Spleen (tissue), 11 donors: ENCODE measurements at regions not wholly inside any gene's neighbourhood (a gene's known extent, or its start where the extent isn't known, plus 50 kb on each side); places are given as distances from the start of the nearest gene placed in this dataset.

ENCODE experiments used
- DNase-seq: peaks from one replicate; pipeline ENCODE4 v3.0.0-alpha.2; 2020
- H3K27ac ChIP-seq, 8 donors: fragments of 200-600 bp; sonication (generic) in 7 of 8; 1 replicate in 4 of 8; 2 replicates in 4 of 8; pipeline versions ENCODE4 v1.5.0 to v1.8.0; 2016 to 2021; ENCODE audit warnings: inconsistent platforms in 4 of 8, mild to moderate bottlenecking in 4 of 8, moderate library complexity in 1 of 8
- H3K27me3 ChIP-seq, 7 donors: fragments of 200-600 bp; sonication (generic) in 6 of 7; replicated peaks in 1 of 7; 1 replicate in 4 of 7; 2 replicates in 3 of 7; pipeline versions ENCODE4 v1.5.0 to v1.8.0; 2016 to 2021; ENCODE audit warnings: inconsistent platforms in 3 of 7, mild to moderate bottlenecking in 1 of 7
- H3K36me3 ChIP-seq, 6 donors: fragments of 200-600 bp; sonication (generic) in 5 of 6; 1 replicate in 4 of 6; 2 replicates in 2 of 6; pipeline versions ENCODE4 v1.5.0 to v1.8.0; 2016 to 2021; ENCODE audit warnings: inconsistent platforms in 2 of 6
- H3K4me1 ChIP-seq, 6 donors: fragments of 200-600 bp; sonication (generic) in 5 of 6; 1 replicate in 3 of 6; 2 replicates in 3 of 6; pipeline versions ENCODE4 v1.5.0 to v1.8.0; 2016 to 2021; ENCODE audit warnings: inconsistent platforms in 3 of 6
- H3K4me3 ChIP-seq, 8 donors: fragments of 200-600 bp; sonication (generic) in 7 of 8; 1 replicate in 4 of 8; 2 replicates in 4 of 8; pipeline versions ENCODE4 v1.5.0 to v1.8.0; 2016 to 2021; ENCODE audit warnings: inconsistent platforms in 4 of 8, mild to moderate bottlenecking in 4 of 8, moderate library complexity in 2 of 8
- H3K9me3 ChIP-seq, 8 donors: fragments of 200-600 bp; sonication (generic) in 7 of 8; 1 replicate in 4 of 8; 2 replicates in 4 of 8; pipeline versions ENCODE4 v1.5.0 to v1.8.0; 2016 to 2021; ENCODE audit warnings: inconsistent platforms in 4 of 8
- POLR2A ChIP-seq, 3 donors: fragments of 450-650 bp; IDR thresholded peaks; one replicate each; pipeline ENCODE4 v1.5.1; 2017; ENCODE audit warnings: antibody characterized with exemption in 3 of 3, mild to moderate bottlenecking in 1 of 3
- POLR2AphosphoS5 ChIP-seq, 3 donors: sonication (generic); formaldehyde crosslinking; IDR thresholded peaks; one replicate each; pipeline ENCODE4 v1.5.1; 2017; ENCODE audit warnings: antibody characterized with exemption in 3 of 3
- WGBS, 5 donors: extraction: QIAGEN DNeasy Blood & Tissue Kit in 3 of 5; methylation state at CpG; one replicate each; pipeline versions ENCODE4 v1.1.5 to v1.1.7; 2013 to 2018; 5-methylcytosine and 5-hydroxymethylcytosine counted together
- intact Hi-C: fragments of 100-400 bp; cut with DNase I; formaldehyde crosslinking; loops from one replicate; pipeline ENCODE4 v1.15.0; 2023; ENCODE audit warnings: low total_unique reads
- TF ChIP-seq, protein P1 (sequence below), 11 experiments: fragments of 200-600 bp in 7 of 11; fragments of 450-650 bp in 4 of 11; sonication (generic) in 4 of 11; IDR thresholded peaks in 8 of 11; conservative IDR thresholded peaks in 3 of 11; 1 replicate in 7 of 11; 2 replicates in 4 of 11; pipeline versions ENCODE4 v1.4.0 to v1.8.0; 2016 to 2021; ENCODE audit warnings: antibody characterized with exemption in 11 of 11, inconsistent platforms in 4 of 11, mild to moderate bottlenecking in 1 of 11
- donor health status: healthy with polysubstance abuse.
- donor health status: DM: no; HTN: no; CAD: no; lungs with moderate emphysema.
- donor health status: DM: no; HTN: no; CAD: no.
- donor health status: Bipolar disorder and iron deficiency.
- donor health status: healthy.
- donor health status: DM: no; HTN: no; CAD: no.
- donor health status: DM: yes; HTN: yes; CAD: no.

DNA sequence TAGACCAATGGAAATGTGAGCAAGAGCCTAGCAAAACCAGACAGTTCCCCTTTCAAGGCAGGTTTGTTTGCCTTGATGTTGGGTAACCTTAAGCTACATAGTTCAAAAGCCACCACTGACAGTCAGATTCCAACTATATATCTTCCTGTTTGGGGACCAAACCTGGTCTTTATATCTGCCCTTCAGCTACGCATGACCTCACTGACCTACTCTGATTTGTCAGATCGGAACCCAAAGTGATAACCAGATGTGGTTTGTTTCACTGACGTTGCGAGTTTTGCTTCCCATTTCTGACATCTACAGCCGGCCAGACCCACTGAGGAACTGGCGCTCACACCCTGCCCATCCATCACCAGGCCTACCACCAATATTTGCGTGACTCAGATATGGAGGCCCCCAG lies 361.1 kb upstream of the CHRM3 start:
- Histone ChIP-seq H3K4me3 (no peak overlapping the region), H3K9me3 (no peaks in the 10 kb centered on the region), H3K36me3 (no peaks in the 10 kb centered on the region), H3K4me1 (no peaks in the 10 kb centered on the region), H3K27me3 (no peaks in the 10 kb centered on the region), H3K27ac (no peak overlapping the region)
- intact Hi-C loops: no loop called here
- TF ChIP-seq POLR2A (IDR thresholded peaks at IDR 0.05) (no peak), POLR2AphosphoS5 (IDR thresholded peaks at IDR 0.05) (no peak)
- TF ChIP-seq, protein P1, sequence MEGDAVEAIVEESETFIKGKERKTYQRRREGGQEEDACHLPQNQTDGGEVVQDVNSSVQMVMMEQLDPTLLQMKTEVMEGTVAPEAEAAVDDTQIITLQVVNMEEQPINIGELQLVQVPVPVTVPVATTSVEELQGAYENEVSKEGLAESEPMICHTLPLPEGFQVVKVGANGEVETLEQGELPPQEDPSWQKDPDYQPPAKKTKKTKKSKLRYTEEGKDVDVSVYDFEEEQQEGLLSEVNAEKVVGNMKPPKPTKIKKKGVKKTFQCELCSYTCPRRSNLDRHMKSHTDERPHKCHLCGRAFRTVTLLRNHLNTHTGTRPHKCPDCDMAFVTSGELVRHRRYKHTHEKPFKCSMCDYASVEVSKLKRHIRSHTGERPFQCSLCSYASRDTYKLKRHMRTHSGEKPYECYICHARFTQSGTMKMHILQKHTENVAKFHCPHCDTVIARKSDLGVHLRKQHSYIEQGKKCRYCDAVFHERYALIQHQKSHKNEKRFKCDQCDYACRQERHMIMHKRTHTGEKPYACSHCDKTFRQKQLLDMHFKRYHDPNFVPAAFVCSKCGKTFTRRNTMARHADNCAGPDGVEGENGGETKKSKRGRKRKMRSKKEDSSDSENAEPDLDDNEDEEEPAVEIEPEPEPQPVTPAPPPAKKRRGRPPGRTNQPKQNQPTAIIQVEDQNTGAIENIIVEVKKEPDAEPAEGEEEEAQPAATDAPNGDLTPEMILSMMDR (IDR thresholded peaks at IDR 0.05 in 8 of 11, conservative IDR thresholded peaks at IDR 0.05 in 3 of 11): no peak
- DNase-seq: no peak
- 65 to 81% (median 78%) methylated on average over 7 of the region's 7 CpGs for WGBS, 5 donors

DNA sequence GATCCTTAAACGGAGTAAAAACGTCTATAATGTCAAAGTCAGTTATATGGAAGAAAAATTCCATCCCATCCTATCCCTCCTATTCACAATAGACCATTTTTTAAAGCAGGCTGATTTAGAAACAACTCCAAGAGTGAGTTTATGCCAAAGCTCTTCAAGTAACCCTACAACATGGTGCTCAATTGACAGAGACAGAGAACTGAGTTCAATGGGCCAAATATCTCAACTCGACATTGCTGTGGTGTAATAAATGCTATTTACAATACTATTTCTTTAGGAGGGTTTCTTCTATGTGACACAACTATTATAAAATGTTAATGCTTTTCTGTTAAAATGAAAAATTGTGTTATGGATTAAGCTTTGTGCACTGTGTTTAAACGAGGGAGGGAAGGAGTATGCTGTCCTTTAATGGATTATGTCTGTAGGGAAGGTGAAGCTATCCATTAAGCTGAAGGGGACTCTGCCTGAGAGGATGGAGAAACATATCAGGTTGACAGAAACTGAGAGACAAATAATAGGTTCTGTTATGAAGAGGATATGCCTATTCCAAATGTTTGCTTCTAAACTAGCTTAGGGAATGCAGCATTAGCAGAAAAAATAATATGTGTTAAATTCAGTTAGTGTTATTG lies 362.5 kb upstream of the CHRM3 start:
- intact Hi-C loops: no loop called here
- no peaks in the 10 kb centered on the region for H3K27me3 ChIP-seq
- no peaks in the 10 kb centered on the region for H3K36me3 ChIP-seq
- DNase-seq: no peak
- TF ChIP-seq POLR2A (IDR thresholded peaks at IDR 0.05) (no peak), POLR2AphosphoS5 (IDR thresholded peaks at IDR 0.05) (no peak)
- TF ChIP-seq, protein P1 (IDR thresholded peaks at IDR 0.05 in 8 of 11, conservative IDR thresholded peaks at IDR 0.05 in 3 of 11): no peak
- no peak overlapping the region for H3K4me3 ChIP-seq
- H3K27ac ChIP-seq: no peak overlapping the region
- 31 to 52% (median 45%) methylated on average over 4 of the region's 4 CpGs for WGBS, 5 donors
- H3K9me3 ChIP-seq: no peaks in the 10 kb centered on the region
- H3K4me1 ChIP-seq: no peaks in the 10 kb centered on the region

DNA sequence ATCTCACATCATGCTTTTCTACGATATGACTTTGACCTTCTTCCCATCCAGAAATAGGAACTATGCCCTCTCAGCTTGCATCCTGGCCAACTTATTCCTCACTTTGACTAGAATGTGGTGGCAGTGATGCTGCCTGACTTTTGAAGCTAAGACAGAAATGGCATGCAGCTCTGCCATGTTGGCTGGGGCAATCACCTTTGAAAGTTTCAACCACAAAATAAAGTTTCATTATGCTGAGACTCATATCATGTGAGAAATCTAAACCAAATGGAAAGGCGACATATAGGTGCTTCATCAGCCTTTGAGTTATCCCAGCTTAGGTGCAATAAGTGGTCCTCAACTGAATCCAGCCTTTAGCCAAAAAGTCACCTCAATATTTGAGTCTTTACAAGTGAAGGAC lies 370.0 kb upstream of the CHRM3 start:
- Histone ChIP-seq H3K27me3 (no peaks in the 10 kb centered on the region), H3K9me3 (no peaks in the 10 kb centered on the region), H3K27ac (no peak overlapping the region), H3K4me3 (no peak overlapping the region), H3K4me1 (no peaks in the 10 kb centered on the region), H3K36me3 (no peaks in the 10 kb centered on the region)
- intact Hi-C loops: no loop called here
- DNase-seq: no peak
- WGBS, 5 donors: 80 to 91% (median 84%) methylated on average over 2 of the region's 2 CpGs
- no peak for TF ChIP-seq POLR2A (IDR thresholded peaks at IDR 0.05)
- no peak for TF ChIP-seq POLR2AphosphoS5 (IDR thresholded peaks at IDR 0.05)
- TF ChIP-seq, protein P1 (IDR thresholded peaks at IDR 0.05 in 8 of 11, conservative IDR thresholded peaks at IDR 0.05 in 3 of 11): no peak

DNA sequence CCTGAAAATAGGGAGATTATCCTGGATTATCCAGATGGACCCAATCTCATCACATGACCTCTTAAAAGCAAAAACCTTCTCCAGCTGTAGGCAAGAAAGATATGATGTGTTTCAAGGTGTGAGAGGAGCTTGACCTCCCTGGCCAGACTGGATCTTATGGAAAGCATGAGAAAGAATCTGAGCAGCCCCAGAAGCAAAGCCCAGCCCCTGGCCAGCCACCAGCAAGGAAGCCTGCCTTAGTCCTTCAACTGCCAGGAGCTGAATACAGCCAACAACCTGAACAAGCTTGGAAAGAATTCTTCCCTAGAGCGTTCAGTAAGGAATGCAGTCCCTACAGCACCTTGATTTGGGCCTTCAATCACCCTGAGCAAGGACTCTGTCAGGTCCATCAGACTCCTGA lies 375.0 kb upstream of the CHRM3 start:
- no peak for TF ChIP-seq POLR2A (IDR thresholded peaks at IDR 0.05)
- no peak for TF ChIP-seq POLR2AphosphoS5 (IDR thresholded peaks at IDR 0.05)
- TF ChIP-seq, protein P1 (IDR thresholded peaks at IDR 0.05 in 8 of 11, conservative IDR thresholded peaks at IDR 0.05 in 3 of 11): no peak
- Histone ChIP-seq H3K4me3 (no peak overlapping the region), H3K4me1 (no peaks in the 10 kb centered on the region), H3K27me3 (no peaks in the 10 kb centered on the region), H3K36me3 (no peaks in the 10 kb centered on the region), H3K9me3 (no peaks in the 10 kb centered on the region), H3K27ac (no peak overlapping the region)
- intact Hi-C loops: no loop called here
- WGBS, 5 donors: 67 to 89% (median 77%) methylated on average over 1 of the region's 1 CpG
- no peak for DNase-seq
